Spinal cord (tissue), 9 donors: ENCODE measurements at regions not wholly inside any gene's neighbourhood (a gene's known extent, or its start where the extent isn't known, plus 50 kb on each side); places are given as distances from the start of the nearest gene placed in this dataset.

Source experiments
- DNase-seq, 6 donors: peaks; one replicate each; pipeline versions ENCODE4 v3.0.0 to v3.0.0-alpha.2; 2013 to 2015; ENCODE audit warnings: low spot score in 6 of 6, low read depth in 4 of 6
- H3K27ac ChIP-seq: one replicate; pipeline ENCODE4 v1.5.1; 2013; ENCODE audit warnings: low read depth, low read length, control low read depth
- H3K27me3 ChIP-seq: one replicate; pipeline ENCODE4 v1.6.1; 2013; ENCODE audit warnings: low read length; ENCODE audit not compliant: control insufficient read depth, insufficient read depth
- H3K36me3 ChIP-seq: one replicate; pipeline ENCODE4 v1.6.1; 2013; ENCODE audit warnings: low read length; ENCODE audit not compliant: control insufficient read depth, insufficient read depth
- H3K4me1 ChIP-seq: one replicate; pipeline ENCODE4 v1.6.1; 2013; ENCODE audit warnings: low read length; ENCODE audit not compliant: control insufficient read depth, insufficient read depth
- H3K4me3 ChIP-seq: one replicate; pipeline ENCODE4 v1.5.1; 2013; ENCODE audit warnings: low read depth, low read length, control low read depth
- H3K9me3 ChIP-seq: one replicate; pipeline ENCODE4 v1.6.1; 2013; ENCODE audit warnings: low read length; ENCODE audit not compliant: control insufficient read depth, insufficient read depth
- WGBS: methylation state at CpG from one replicate; pipeline ENCODE4 v1.1.5; 2013; ENCODE audit warnings: missing lambda C conversion rate; ENCODE audit not compliant: insufficient coverage; 5-methylcytosine and 5-hydroxymethylcytosine counted together
- donor health status: healthy.

DNA sequence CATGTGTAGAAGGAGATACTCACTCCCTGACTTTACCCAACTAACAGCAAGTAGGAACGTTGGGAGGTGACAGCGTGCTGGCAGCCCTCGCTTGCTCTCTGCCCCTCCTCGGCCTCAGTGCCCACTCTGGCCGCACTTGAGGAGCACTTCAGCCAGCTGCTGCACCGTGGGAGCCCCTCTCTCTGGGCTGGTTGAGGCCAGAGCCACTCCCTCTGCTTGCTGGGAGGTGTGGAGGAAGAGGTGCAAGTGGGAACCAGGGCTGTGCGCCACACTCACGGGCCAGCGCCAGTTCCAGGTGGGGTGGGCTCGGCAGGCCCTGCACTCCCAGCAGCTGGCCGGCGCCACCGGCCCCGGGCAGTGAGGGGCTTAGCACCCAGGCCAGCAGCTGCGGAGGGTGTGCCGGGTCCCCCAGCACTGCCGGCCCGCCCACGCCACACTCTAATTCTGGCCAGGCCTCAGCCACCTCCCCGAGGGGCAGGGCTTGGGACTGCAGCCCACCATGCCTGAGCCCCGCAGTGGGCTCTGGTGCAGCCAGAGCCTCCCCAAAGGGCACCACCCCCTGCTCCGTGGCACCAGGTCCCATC, 68.4 kb upstream of the FRMD4B start:
- no peak for DNase-seq
- no peaks in the 10 kb centered on the region for H3K27me3 ChIP-seq
- H3K27ac ChIP-seq = no peak overlapping the region
- no peaks in the 10 kb centered on the region for H3K4me1 ChIP-seq
- no peak overlapping the region for H3K4me3 ChIP-seq
- H3K36me3 ChIP-seq = peaks cover 7% of the 10 kb centered on the region
- no peaks in the 10 kb centered on the region for H3K9me3 ChIP-seq
- WGBS = 90% methylated on average over 21 of the region's 22 CpGs

GRCh38 chr3:69452295-69452694, 66.4 kb upstream of the FRMD4B start:
- no peaks in the 10 kb centered on the region for H3K4me1 ChIP-seq
- H3K36me3 ChIP-seq = peaks cover 7% of the 10 kb centered on the region
- no CpG with 5 or more reads among the region's 2 CpGs for WGBS
- no peak overlapping the region for H3K27ac ChIP-seq
- H3K27me3 ChIP-seq = no peaks in the 10 kb centered on the region
- H3K4me3 ChIP-seq = no peak overlapping the region
- DNase-seq = no peak
- no peaks in the 10 kb centered on the region for H3K9me3 ChIP-seq

- Histone ChIP-seq H3K36me3 (peaks cover 7% of the 10 kb centered on the region), H3K27ac (no peak overlapping the region), H3K4me3 (no peak overlapping the region), H3K9me3 (no peaks in the 10 kb centered on the region), H3K4me1 (no peaks in the 10 kb centered on the region), H3K27me3 (no peaks in the 10 kb centered on the region)
- peak in 1 of 6 donors; percentile 60 for DNase-seq
Observed at GRCh38 chr3:69451594-69451993, 65.7 kb upstream of the FRMD4B start.

GRCh38 chr3:69448877-69449276, 63.0 kb upstream of the FRMD4B start:
- no peaks in the 10 kb centered on the region for H3K27me3 ChIP-seq
- no peaks in the 10 kb centered on the region for H3K36me3 ChIP-seq
- H3K4me1 ChIP-seq = no peaks in the 10 kb centered on the region
- WGBS = 90% methylated on average over 3 of the region's 3 CpGs
- H3K9me3 ChIP-seq = no peaks in the 10 kb centered on the region
- no peak overlapping the region for H3K27ac ChIP-seq
- H3K4me3 ChIP-seq = no peak overlapping the region
- peak in 1 of 6 donors; percentile 53 for DNase-seq

DNA sequence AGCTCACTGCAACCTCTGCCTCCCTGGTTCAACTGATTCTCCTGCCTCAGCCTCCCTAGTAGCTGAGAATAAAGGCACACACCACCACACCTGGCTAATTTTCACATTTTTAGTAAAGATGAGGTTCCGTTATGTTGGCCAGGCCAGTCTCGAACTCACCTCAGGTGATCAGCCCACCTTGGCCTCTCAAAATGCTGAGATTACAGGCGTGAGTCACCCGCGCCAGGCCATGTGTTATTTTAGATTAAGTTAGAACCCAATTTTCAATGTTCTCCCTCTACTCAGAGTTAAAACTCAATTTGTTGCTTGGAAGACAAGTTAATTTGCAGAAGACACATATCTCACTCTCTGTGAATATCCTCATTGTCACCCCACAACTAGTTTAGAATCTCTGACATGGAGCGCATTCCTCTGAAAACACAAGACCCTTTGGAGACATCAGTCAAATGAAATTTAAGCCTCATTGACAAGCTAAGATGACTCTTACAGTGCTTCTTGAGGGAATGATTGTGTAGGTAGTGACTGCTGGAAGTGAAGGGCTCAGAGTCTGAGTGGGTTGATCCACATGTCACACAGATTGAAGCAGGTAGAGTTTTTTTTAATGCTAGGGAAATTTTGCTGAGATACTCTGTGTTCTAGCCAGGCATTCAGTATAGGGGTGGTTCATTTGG, 60.6 kb upstream of the FRMD4B start:
- H3K9me3 ChIP-seq = no peaks in the 10 kb centered on the region
- no peak overlapping the region for H3K27ac ChIP-seq
- H3K4me1 ChIP-seq = peaks cover 5% of the 10 kb centered on the region
- no peaks in the 10 kb centered on the region for H3K36me3 ChIP-seq
- H3K4me3 ChIP-seq = no peak overlapping the region
- no peaks in the 10 kb centered on the region for H3K27me3 ChIP-seq
- 100% methylated on average over 1 of the region's 6 CpGs for WGBS
- no peak for DNase-seq

- 100% methylated on average over 2 of the region's 3 CpGs for WGBS
- no peaks in the 10 kb centered on the region for H3K9me3 ChIP-seq
- H3K27me3 ChIP-seq = no peaks in the 10 kb centered on the region
- DNase-seq = no peak
- H3K4me3 ChIP-seq = no peak overlapping the region
- H3K36me3 ChIP-seq = no peaks in the 10 kb centered on the region
- H3K4me1 ChIP-seq = peaks cover 5% of the 10 kb centered on the region
- H3K27ac ChIP-seq = no peak overlapping the region
Observed at GRCh38 chr3:69445498-69445897, 59.6 kb upstream of the FRMD4B start.

DNA sequence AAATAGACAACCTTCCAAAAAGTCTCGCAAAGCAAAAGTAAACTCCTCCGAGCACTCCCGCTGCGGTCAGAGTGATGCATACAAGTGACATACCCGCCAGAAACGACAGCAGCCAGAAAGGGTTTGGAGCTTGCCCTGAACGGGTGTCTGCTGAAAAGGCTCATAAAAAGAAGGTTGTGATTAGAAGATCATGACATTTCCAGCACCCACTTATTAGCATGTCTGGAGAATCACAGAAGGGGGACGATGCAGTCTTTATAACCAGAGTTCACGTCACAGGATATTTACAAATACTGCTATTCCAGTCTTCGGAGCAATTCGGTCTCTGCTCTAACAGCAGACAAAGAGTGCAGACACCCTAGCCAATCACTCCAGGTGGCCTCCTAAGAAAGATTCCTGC, 59.1 kb upstream of the FRMD4B start:
- H3K36me3 ChIP-seq = no peaks in the 10 kb centered on the region
- no peak overlapping the region for H3K27ac ChIP-seq
- H3K4me3 ChIP-seq = no peak overlapping the region
- H3K4me1 ChIP-seq = peaks cover 5% of the 10 kb centered on the region
- 80% methylated on average over 10 of the region's 11 CpGs for WGBS
- no peaks in the 10 kb centered on the region for H3K27me3 ChIP-seq
- no peak for DNase-seq
- H3K9me3 ChIP-seq = no peaks in the 10 kb centered on the region

- Histone ChIP-seq H3K4me1 (peaks cover 5% of the 10 kb centered on the region), H3K27me3 (no peaks in the 10 kb centered on the region), H3K36me3 (no peaks in the 10 kb centered on the region), H3K27ac (no peak overlapping the region), H3K4me3 (no peak overlapping the region), H3K9me3 (no peaks in the 10 kb centered on the region)
- no peak for DNase-seq
Observed at GRCh38 chr3:69443457-69443920, 57.6 kb upstream of the FRMD4B start.

DNA sequence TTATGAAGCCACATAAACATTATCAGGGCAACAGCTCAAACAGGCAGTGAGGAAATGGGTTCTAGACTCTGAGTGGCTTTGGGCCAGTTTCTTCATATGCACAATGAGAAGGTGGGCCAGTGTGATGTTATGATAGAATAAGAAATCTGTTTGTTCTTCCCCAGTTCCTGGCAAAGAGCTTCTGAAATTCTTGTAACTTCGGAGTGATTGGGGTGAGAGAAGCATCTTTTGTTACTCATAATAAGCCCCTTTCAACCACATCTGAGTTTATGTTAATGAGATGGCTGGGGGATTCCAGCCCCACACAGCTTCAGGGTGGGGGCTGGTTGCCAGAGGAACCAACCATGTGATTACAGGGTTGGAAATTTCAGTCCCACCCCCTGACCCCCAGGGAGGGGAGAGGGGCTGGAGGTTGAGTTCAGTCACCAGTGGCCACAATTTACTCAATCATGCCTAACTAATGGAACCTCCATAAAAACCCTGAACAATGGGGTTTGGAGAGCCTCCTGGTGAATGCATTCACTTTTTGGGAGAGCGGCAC, 57.0 kb upstream of the FRMD4B start:
- no peak for DNase-seq
- WGBS = no CpG with 5 or more reads among the region's 2 CpGs
- no peak overlapping the region for H3K4me3 ChIP-seq
- H3K27ac ChIP-seq = no peak overlapping the region
- H3K9me3 ChIP-seq = no peaks in the 10 kb centered on the region
- H3K27me3 ChIP-seq = no peaks in the 10 kb centered on the region
- H3K4me1 ChIP-seq = peaks cover 5% of the 10 kb centered on the region
- no peaks in the 10 kb centered on the region for H3K36me3 ChIP-seq

- Histone ChIP-seq H3K4me1 (peaks cover 5% of the 10 kb centered on the region), H3K4me3 (no peak overlapping the region), H3K27me3 (no peaks in the 10 kb centered on the region), H3K27ac (no peak overlapping the region), H3K9me3 (no peaks in the 10 kb centered on the region), H3K36me3 (no peaks in the 10 kb centered on the region)
- DNase-seq = no peak
- WGBS = no CpG with 5 or more reads among the region's 2 CpGs
Observed at GRCh38 chr3:69441732-69442131, 55.8 kb upstream of the FRMD4B start.
